ENCODE measurements at regions not wholly inside any gene's neighbourhood (a gene's known extent, or its start where the extent isn't known, plus 50 kb on each side); places are given as distances from the start of the nearest gene placed in this dataset.

DNA sequence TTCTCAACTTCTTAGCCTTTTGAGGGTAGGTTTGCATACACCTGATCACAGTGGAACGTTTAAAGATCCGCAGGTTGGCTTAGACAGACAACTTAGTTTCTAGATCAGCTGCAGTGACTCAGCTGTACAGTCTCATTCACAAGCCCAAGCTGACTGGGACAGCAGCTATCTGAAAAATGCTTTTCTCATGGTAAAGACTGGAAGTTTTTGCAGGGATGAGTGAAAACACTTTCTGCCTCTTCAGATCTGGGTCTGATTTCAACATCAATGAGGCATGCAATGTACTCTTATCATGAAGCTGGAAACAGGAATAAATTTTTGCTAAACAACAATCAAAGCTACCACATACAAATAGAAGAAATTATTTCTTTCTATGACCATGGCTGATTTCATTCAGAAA is 61.1 kb upstream of the PTBP2 start:
- Histone ChIP-seq H3K27ac (ENCODE audit: extremely low read depth, low read depth, low read length) (no peak overlapping the region), H3K36me3 (ENCODE audit: control insufficient read depth in 2 of 2, insufficient read depth in 1 of 2, low read length in 2 of 2) (no peaks in the 10 kb centered on the region), H3K9me3 (ENCODE audit: control insufficient read depth, insufficient read depth, low read depth, low read length) (no peaks in the 10 kb centered on the region), H3K4me1 (ENCODE audit: control insufficient read depth, insufficient read depth, low read length) (no peaks in the 10 kb centered on the region), H3K4me3 (ENCODE audit: low read depth, low read length) (no peak overlapping the region)
- TF ChIP-seq, protein P1, sequence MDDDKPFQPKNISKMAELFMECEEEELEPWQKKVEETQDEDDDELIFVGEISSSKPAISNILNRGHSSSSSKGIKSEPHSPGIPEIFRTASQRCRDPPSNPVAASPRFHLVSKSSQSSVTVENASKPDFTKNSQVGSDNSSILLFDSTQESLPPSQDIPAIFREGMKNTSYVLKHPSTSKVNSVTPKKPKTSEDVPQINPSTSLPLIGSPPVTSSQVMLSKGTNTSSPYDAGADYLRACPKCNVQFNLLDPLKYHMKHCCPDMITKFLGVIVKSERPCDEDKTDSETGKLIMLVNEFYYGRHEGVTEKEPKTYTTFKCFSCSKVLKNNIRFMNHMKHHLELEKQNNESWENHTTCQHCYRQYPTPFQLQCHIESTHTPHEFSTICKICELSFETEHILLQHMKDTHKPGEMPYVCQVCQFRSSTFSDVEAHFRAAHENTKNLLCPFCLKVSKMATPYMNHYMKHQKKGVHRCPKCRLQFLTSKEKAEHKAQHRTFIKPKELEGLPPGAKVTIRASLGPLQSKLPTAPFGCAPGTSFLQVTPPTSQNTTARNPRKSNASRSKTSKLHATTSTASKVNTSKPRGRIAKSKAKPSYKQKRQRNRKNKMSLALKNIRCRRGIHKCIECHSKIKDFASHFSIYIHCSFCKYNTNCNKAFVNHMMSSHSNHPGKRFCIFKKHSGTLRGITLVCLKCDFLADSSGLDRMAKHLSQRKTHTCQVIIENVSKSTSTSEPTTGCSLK (tag by site-specific recombination; IDR thresholded peaks at IDR 0.05) = no peak
- no peak for TF ChIP-seq ZBTB8A (tag by site-specific recombination; IDR thresholded peaks at IDR 0.05)
- no peak for TF ChIP-seq ZBTB17 (tag by site-specific recombination; IDR thresholded peaks at IDR 0.05)
- TF ChIP-seq, protein P2, sequence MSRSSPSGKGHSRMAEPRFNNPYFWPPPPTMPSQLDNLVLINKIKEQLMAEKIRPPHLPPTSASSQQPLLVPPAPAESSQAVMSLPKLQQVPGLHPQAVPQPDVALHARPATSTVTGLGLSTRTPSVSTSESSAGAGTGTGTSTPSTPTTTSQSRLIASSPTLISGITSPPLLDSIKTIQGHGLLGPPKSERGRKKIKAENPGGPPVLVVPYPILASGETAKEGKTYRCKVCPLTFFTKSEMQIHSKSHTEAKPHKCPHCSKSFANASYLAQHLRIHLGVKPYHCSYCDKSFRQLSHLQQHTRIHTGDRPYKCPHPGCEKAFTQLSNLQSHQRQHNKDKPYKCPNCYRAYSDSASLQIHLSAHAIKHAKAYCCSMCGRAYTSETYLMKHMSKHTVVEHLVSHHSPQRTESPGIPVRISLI (tag by site-specific recombination; IDR thresholded peaks at IDR 0.05) = no peak
- TF ChIP-seq ZNF830 (tag by site-specific recombination; IDR thresholded peaks at IDR 0.05; ENCODE audit: low read depth) = no peak
- no peak for TF ChIP-seq ZNF10 (tag by site-specific recombination; IDR thresholded peaks at IDR 0.05)
- TF ChIP-seq ZNF114 (tag by site-specific recombination; IDR thresholded peaks at IDR 0.05) = no peak
- TF ChIP-seq ZNF514 (tag by site-specific recombination; IDR thresholded peaks at IDR 0.05) = no peak
- TF ChIP-seq HOXD13 (CRISPR knock-in tag; IDR thresholded peaks at IDR 0.05; ENCODE audit: borderline replicate concordance) = no peak
- TF ChIP-seq ZNF544 (tag by site-specific recombination; IDR thresholded peaks at IDR 0.05) = no peak
- no peak for TF ChIP-seq BCL11A (tag by site-specific recombination; IDR thresholded peaks at IDR 0.05; ENCODE audit: low read depth)
- no peak for TF ChIP-seq ZNF169 (tag by site-specific recombination; IDR thresholded peaks at IDR 0.05)
- no peak for TF ChIP-seq ZNF184 (tag by site-specific recombination; IDR thresholded peaks at IDR 0.05)
- TF ChIP-seq ZNF600 (tag by site-specific recombination; IDR thresholded peaks at IDR 0.05) = no peak
- TF ChIP-seq, protein P3, sequence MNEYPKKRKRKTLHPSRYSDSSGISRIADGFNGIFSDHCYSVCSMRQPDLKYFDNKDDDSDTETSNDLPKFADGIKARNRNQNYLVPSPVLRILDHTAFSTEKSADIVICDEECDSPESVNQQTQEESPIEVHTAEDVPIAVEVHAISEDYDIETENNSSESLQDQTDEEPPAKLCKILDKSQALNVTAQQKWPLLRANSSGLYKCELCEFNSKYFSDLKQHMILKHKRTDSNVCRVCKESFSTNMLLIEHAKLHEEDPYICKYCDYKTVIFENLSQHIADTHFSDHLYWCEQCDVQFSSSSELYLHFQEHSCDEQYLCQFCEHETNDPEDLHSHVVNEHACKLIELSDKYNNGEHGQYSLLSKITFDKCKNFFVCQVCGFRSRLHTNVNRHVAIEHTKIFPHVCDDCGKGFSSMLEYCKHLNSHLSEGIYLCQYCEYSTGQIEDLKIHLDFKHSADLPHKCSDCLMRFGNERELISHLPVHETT (tag by site-specific recombination; IDR thresholded peaks at IDR 0.05) = no peak
- TF ChIP-seq FEZF1 (tag by site-specific recombination; IDR thresholded peaks at IDR 0.05) = no peak
- TF ChIP-seq, protein P4, sequence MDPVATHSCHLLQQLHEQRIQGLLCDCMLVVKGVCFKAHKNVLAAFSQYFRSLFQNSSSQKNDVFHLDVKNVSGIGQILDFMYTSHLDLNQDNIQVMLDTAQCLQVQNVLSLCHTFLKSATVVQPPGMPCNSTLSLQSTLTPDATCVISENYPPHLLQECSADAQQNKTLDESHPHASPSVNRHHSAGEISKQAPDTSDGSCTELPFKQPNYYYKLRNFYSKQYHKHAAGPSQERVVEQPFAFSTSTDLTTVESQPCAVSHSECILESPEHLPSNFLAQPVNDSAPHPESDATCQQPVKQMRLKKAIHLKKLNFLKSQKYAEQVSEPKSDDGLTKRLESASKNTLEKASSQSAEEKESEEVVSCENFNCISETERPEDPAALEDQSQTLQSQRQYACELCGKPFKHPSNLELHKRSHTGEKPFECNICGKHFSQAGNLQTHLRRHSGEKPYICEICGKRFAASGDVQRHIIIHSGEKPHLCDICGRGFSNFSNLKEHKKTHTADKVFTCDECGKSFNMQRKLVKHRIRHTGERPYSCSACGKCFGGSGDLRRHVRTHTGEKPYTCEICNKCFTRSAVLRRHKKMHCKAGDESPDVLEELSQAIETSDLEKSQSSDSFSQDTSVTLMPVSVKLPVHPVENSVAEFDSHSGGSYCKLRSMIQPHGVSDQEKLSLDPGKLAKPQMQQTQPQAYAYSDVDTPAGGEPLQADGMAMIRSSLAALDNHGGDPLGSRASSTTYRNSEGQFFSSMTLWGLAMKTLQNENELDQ (tag by site-specific recombination; IDR thresholded peaks at IDR 0.05; ENCODE audit: low read depth) = no peak
- TF ChIP-seq ZNF510 (tag by site-specific recombination; IDR thresholded peaks at IDR 0.05; ENCODE audit: insufficient replicate concordance) = no peak
- TF ChIP-seq, protein P5, sequence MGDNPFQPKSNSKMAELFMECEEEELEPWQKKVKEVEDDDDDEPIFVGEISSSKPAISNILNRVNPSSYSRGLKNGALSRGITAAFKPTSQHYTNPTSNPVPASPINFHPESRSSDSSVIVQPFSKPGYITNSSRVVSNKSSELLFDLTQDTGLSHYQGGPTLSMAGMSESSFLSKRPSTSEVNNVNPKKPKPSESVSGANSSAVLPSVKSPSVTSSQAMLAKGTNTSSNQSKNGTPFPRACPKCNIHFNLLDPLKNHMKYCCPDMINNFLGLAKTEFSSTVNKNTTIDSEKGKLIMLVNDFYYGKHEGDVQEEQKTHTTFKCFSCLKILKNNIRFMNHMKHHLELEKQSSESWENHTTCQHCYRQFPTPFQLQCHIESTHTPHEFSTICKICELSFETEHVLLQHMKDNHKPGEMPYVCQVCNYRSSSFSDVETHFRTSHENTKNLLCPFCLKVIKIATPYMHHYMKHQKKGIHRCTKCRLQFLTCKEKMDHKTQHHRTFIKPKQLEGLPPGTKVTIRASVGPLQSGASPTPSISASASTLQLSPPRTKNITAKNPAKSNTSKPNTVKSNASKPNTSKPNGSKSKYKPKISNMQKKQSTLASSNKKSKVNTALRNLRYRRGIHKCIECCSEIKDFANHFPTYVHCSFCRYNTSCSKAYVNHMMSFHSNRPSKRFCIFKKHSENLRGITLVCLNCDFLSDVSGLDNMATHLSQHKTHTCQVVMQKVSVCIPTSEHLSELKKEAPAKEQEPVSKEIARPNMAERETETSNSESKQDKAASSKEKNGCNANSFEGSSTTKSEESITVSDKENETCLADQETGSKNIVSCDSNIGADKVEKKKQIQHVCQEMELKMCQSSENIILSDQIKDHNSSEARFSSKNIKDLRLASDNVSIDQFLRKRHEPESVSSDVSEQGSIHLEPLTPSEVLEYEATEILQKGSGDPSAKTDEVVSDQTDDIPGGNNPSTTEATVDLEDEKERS (tag by site-specific recombination; IDR thresholded peaks at IDR 0.05) = no peak
- CTCF ChIA-PET = interaction anchor here (0.6 kb wide), 1 partner anchor 12 kb away, joined by 3 read pairs; no protein-coding TSS in a partner anchor
- POLR2A ChIA-PET = no interaction called here

All from HEK293 (cell line).